ENCODE measurements at regions not wholly inside any gene's neighbourhood (a gene's known extent, or its start where the extent isn't known, plus 50 kb on each side); places are given as distances from the start of the nearest gene placed in this dataset.
"Not testable (repeated sequence)": the region's sequence is repeated elsewhere in the genome, so short reads cannot be mapped to it uniquely, and the experiment has no call there.

- DNase-seq (ENCODE audit: low spot score) = no peak
Measured at GRCh38 chr6:140537834-140538705, 1163.6 kb upstream of the CITED2 start.

GRCh38 chr6:140537211-140537610, 1162.8 kb upstream of the CITED2 start:
- no peak for DNase-seq (ENCODE audit: low spot score)

GRCh38 chr6:140535511-140535910, 1161.1 kb upstream of the CITED2 start:
- no peak for DNase-seq (ENCODE audit: low spot score)

GRCh38 chr6:140533526-140533925, 1159.1 kb upstream of the CITED2 start:
- DNase-seq (ENCODE audit: low spot score) = no peak

- no peak for DNase-seq (ENCODE audit: low spot score)
Measured at GRCh38 chr6:140504776-140505175, 1130.3 kb upstream of the CITED2 start.

GRCh38 chr6:140500849-140501248, 1126.4 kb upstream of the CITED2 start:
- no peak for DNase-seq (ENCODE audit: low spot score)

- DNase-seq (ENCODE audit: low spot score) = no peak
Measured at GRCh38 chr6:140499607-140500006, 1125.2 kb upstream of the CITED2 start.

GRCh38 chr6:140494321-140495108, 1120.1 kb upstream of the CITED2 start:
- no peak for DNase-seq (ENCODE audit: low spot score)

GRCh38 chr6:140493470-140493869, 1119.0 kb upstream of the CITED2 start:
- DNase-seq (ENCODE audit: low spot score) = not testable (repeated sequence)

GRCh38 chr6:140490081-140490480, 1115.6 kb upstream of the CITED2 start:
- no peak for DNase-seq (ENCODE audit: low spot score)

- no peak for DNase-seq (ENCODE audit: low spot score)
Measured at GRCh38 chr6:140487586-140487985, 1113.1 kb upstream of the CITED2 start.

- DNase-seq (ENCODE audit: low spot score) = no peak
Measured at GRCh38 chr6:140486450-140487361, 1112.3 kb upstream of the CITED2 start.

GRCh38 chr6:140485740-140486449, 1111.4 kb upstream of the CITED2 start:
- DNase-seq (ENCODE audit: low spot score) = no peak

GRCh38 chr6:140480852-140481251, 1106.4 kb upstream of the CITED2 start:
- DNase-seq (ENCODE audit: low spot score) = no peak

- no peak for DNase-seq (ENCODE audit: low spot score)
Measured at GRCh38 chr6:140478631-140479030, 1104.2 kb upstream of the CITED2 start.

- DNase-seq (ENCODE audit: low spot score) = no peak
Measured at GRCh38 chr6:140475086-140475485, 1100.6 kb upstream of the CITED2 start.

- DNase-seq (ENCODE audit: low spot score) = no peak
Measured at GRCh38 chr6:140464720-140465119, 1090.3 kb upstream of the CITED2 start.

GRCh38 chr6:140463312-140463710, 1088.9 kb upstream of the CITED2 start:
- DNase-seq (ENCODE audit: low spot score) = no peak

- no peak for DNase-seq (ENCODE audit: low spot score)
Measured at GRCh38 chr6:140462453-140463311, 1088.2 kb upstream of the CITED2 start.

- DNase-seq (ENCODE audit: low spot score) = no peak
Measured at GRCh38 chr6:140462076-140462452, 1087.6 kb upstream of the CITED2 start.

- no peak for DNase-seq (ENCODE audit: low spot score)
Measured at GRCh38 chr6:140460267-140460666, 1085.8 kb upstream of the CITED2 start.

Data from CD4-positive, alpha-beta T cell treated with Interleukin-2 at 100 ng/mL for 4 hours (primary cell).